ENCODE measurements at regions not wholly inside any gene's neighbourhood (a gene's known extent, or its start where the extent isn't known, plus 50 kb on each side); places are given as distances from the start of the nearest gene placed in this dataset.

DNA sequence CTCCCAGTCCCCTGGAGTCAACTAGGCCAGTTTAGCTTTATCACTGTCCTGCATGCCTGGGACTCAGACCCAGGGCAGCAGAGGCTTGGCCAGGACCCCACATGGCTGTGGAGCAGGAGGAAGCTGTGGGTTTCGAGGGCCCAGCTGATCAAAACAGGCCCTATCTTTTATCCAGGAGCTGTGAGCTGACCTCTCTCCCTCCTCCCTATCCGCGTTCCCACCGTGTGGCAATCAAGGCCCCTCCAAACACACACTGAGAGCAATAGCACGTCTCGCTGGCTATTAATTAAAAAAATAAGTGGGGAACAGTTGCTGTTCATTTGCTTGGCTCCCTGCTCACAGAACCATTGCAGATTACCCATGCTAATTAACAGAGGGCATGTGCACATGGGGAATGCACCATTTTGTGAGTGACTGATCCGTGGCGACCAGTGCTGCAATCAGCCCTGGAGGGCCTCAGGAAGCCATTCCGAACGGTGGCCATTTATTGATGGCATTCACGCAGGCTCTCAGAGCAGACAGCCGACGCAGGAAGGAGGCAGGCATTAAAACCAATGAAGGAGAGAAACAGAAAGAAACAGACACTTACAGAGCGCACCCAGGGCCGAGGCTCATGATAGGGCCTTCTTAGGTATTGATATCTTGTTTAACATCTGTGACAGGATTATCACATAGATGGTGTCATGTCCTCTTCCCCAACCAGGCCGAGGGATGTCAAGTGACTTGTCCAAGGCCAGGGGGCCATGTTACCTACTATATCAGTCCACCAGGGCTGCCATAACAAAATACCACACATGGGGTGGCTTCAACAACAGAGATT is 157.1 kb downstream of the KATNIP start:
- no peak for ATAC-seq
- H3K4me1 ChIP-seq: no peaks in the 10 kb centered on the region
- no peak overlapping the region for H3K4me3 ChIP-seq
- peaks cover 0 to 71% of the 10 kb centered on the region in 2 donors for H3K36me3 ChIP-seq
- no peaks in the 10 kb centered on the region for H3K9me3 ChIP-seq
- no peak for TF ChIP-seq CTCF (IDR thresholded peaks at IDR 0.05)
- no peak for TF ChIP-seq POLR2A (IDR thresholded peaks at IDR 0.05)
- no peak for TF ChIP-seq EP300 (IDR thresholded peaks at IDR 0.05)
- TF ChIP-seq POLR2AphosphoS5 (IDR thresholded peaks at IDR 0.05): no peak
- H3K27me3 ChIP-seq: no peaks in the 10 kb centered on the region
- no peak overlapping the region for H3K27ac ChIP-seq
- WGBS, 2 donors (ENCODE audit: low coverage in 1 of 2): 92 to 96% methylated on average over 7 to 12 of the region's 16 CpGs

DNA sequence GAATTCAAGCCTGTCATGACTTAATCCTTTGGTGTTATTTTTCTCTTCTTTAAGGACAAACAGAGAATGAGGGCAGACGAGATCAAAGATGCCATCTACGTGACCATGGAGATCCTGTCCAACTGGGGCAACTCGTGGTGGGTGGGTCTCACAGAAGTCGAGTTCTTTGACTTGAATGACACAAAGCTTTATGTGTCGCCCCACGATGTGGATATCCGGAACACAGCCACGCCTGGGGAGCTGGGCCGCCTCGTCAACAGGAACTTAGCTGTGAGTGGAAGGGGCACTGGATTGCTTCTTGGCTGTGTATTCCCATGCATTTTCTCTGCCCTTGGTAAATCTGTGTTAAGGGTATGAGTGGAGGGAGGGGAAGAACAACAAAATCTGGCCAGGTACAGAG is 158.7 kb downstream of the KATNIP start:
- H3K27ac ChIP-seq: no peak overlapping the region
- H3K9me3 ChIP-seq: no peaks in the 10 kb centered on the region
- H3K4me1 ChIP-seq: no peaks in the 10 kb centered on the region
- ATAC-seq: no peak
- TF ChIP-seq EP300 (IDR thresholded peaks at IDR 0.05): no peak
- no peak for TF ChIP-seq POLR2A (IDR thresholded peaks at IDR 0.05)
- no peak for TF ChIP-seq POLR2AphosphoS5 (IDR thresholded peaks at IDR 0.05)
- no peak for TF ChIP-seq CTCF (IDR thresholded peaks at IDR 0.05)
- 67 to 85% methylated on average over 2 to 7 of the region's 10 CpGs for WGBS, 2 donors (ENCODE audit: low coverage in 1 of 2)
- H3K4me3 ChIP-seq: no peak overlapping the region
- H3K27me3 ChIP-seq: no peaks in the 10 kb centered on the region
- H3K36me3 ChIP-seq: peaks cover 0 to 80% of the 10 kb centered on the region in 2 donors

- Histone ChIP-seq H3K27ac (peak overlapping the region in 1 of 4 donors; percentile 14), H3K4me1 (no peaks in the 10 kb centered on the region), H3K4me3 (no peak overlapping the region), H3K36me3 (peaks cover 0 to 56% of the 10 kb centered on the region in 2 donors), H3K27me3 (no peaks in the 10 kb centered on the region), H3K9me3 (no peaks in the 10 kb centered on the region)
- WGBS, 2 donors (ENCODE audit: low coverage in 1 of 2): 80 to 100% methylated on average over 1 to 4 of the region's 10 CpGs
- TF ChIP-seq CTCF (IDR thresholded peaks at IDR 0.05): no peak
- no peak for TF ChIP-seq EP300 (IDR thresholded peaks at IDR 0.05)
- TF ChIP-seq POLR2A (IDR thresholded peaks at IDR 0.05): no peak
- no peak for TF ChIP-seq POLR2AphosphoS5 (IDR thresholded peaks at IDR 0.05)
- ATAC-seq: no peak
Observed at GRCh38 chr16:27712251-27712711, 162.3 kb downstream of the KATNIP start.

DNA sequence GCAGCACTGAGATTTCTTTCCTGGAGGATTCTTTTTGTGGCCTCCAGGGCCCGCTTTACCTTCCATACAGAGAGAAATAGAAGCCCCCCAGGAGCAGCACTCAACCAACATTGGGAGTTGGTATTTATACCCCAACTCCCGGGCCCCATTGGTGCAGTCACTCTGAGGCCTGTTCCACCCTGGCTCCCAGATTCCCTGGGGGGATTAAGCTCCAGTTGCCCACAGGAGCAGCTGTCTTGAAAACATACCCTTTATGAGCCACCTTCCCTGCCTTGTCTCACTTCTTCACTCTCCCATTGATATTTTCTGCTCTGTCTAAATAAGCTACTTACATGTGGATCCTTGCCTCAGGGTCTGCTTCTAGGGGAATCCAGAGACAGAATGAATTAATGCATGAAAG is 167.8 kb downstream of the KATNIP start:
- TF ChIP-seq POLR2AphosphoS5 (IDR thresholded peaks at IDR 0.05): no peak
- no peak for TF ChIP-seq EP300 (IDR thresholded peaks at IDR 0.05)
- no peak for TF ChIP-seq CTCF (IDR thresholded peaks at IDR 0.05)
- no peak for TF ChIP-seq POLR2A (IDR thresholded peaks at IDR 0.05)
- Histone ChIP-seq H3K27me3 (no peaks in the 10 kb centered on the region), H3K27ac (peak overlapping the region in 3 of 4 donors; percentile 37 to 62 (median 61)), H3K4me3 (no peak overlapping the region), H3K4me1 (peaks cover 0 to 20% (median 0%) of the 10 kb centered on the region in 3 donors), H3K36me3 (peaks cover 0 to 26% of the 10 kb centered on the region in 2 donors), H3K9me3 (no peaks in the 10 kb centered on the region)
- no peak for ATAC-seq
- WGBS, 2 donors (ENCODE audit: low coverage in 1 of 2): 94 to 100% methylated on average over 1 to 2 of the region's 2 CpGs
